DND-41 (cell line): ENCODE measurements at regions not wholly inside any gene's neighbourhood (a gene's known extent, or its start where the extent isn't known, plus 50 kb on each side); places are given as distances from the start of the nearest gene placed in this dataset.

Experiments
- ATAC-seq: fragments of 200-7000 bp; cut with Tn5 transposase; 3 replicates; pipeline ENCODE4 v1.9.1; 2021; ENCODE audit warnings: low read depth; ENCODE audit not compliant: insufficient read depth
- DNase-seq: peaks from one replicate; pipeline ENCODE4 v3.0.0-alpha.2; 2020
- H2AFZ ChIP-seq: 2 replicates; pipeline ENCODE4 v1.6.0; 2012; ENCODE audit warnings: low read depth, low read length
- H3K27ac ChIP-seq: 2 replicates; pipeline ENCODE4 v1.5.1; 2012; ENCODE audit warnings: low read length, inconsistent platforms
- H3K27me3 ChIP-seq: fragments of 200-600 bp; sonication (generic); 2 replicates; pipeline ENCODE4 v1.6.0; 2012; ENCODE audit warnings: low read length, mild to moderate bottlenecking, inconsistent platforms; ENCODE audit not compliant: insufficient read depth, poor library complexity
- H3K36me3 ChIP-seq: 2 replicates; pipeline ENCODE4 v1.5.1; 2012; ENCODE audit warnings: low read length, inconsistent platforms; ENCODE audit not compliant: insufficient read depth
- H3K4me1 ChIP-seq: 2 replicates; pipeline ENCODE4 v1.5.1; 2012; ENCODE audit warnings: mild to moderate bottlenecking, low read length; ENCODE audit not compliant: insufficient read depth
- H3K4me2 ChIP-seq: 2 replicates; pipeline ENCODE4 v1.6.0; 2012; ENCODE audit warnings: mild to moderate bottlenecking, moderate library complexity, low read length, inconsistent platforms; ENCODE audit not compliant: insufficient read depth
- H3K4me3 ChIP-seq, 2 experiments: fragments of 200-600 bp in 1 of 2; shearing (Covaris generic) in 1 of 2; 2 replicates each; pipeline ENCODE4 v1.5.1; 2012 to 2016; ENCODE audit warnings: inconsistent platforms in 2 of 2, low read length in 2 of 2, mild to moderate bottlenecking in 2 of 2, low read depth in 1 of 2, moderate library complexity in 1 of 2
- H3K79me2 ChIP-seq: 2 replicates; pipeline ENCODE4 v1.6.0; 2012; ENCODE audit warnings: low read length, inconsistent platforms; ENCODE audit not compliant: insufficient read depth
- H3K9ac ChIP-seq: 2 replicates; pipeline ENCODE4 v1.6.0; 2012; ENCODE audit warnings: low read depth, mild to moderate bottlenecking, inconsistent platforms, low read length, moderate library complexity
- H3K9me3 ChIP-seq: 2 replicates; pipeline ENCODE4 v1.5.1; 2012; ENCODE audit warnings: low read length, moderate library complexity, mild to moderate bottlenecking, inconsistent platforms; ENCODE audit not compliant: insufficient read depth, severe bottlenecking
- H4K20me1 ChIP-seq: 2 replicates; pipeline ENCODE4 v1.6.0; 2012; ENCODE audit warnings: low read length; ENCODE audit not compliant: insufficient read depth
- CTCF ChIP-seq: IDR thresholded peaks from 2 replicates; pipeline ENCODE4 v1.5.1; 2012; ENCODE audit warnings: borderline replicate concordance, low read length, moderate library complexity, mild to moderate bottlenecking; ENCODE audit not compliant: poor library complexity, severe bottlenecking; ENCODE audit errors: extremely low read depth
- EZH2 ChIP-seq: IDR thresholded peaks from 3 replicates; pipeline ENCODE4 v1.6.1; 2012; ENCODE audit warnings: borderline replicate concordance, low read depth, mild to moderate bottlenecking, moderate library complexity, low read length, inconsistent platforms; ENCODE audit not compliant: severe bottlenecking

DNA sequence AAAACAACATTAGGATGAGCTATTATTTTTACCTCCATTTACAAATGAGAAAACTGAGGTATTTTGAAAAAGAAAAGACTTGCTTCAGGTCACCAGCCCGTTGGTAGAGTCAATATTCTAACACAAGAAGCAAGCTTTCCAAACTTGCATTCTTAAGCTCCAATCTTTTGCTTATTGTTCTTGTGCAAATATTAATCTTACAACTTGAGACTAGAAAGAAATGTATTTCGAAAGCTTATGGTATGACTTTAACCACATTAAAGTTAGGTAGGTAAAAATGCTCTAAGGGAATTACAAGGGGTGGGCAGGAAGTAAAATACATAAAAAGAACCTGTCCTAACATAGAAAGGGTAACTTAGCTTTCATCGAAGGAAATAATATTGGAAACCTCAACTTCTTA is 453.9 kb downstream of the SLITRK5 start:
- no peak for ATAC-seq
- Histone ChIP-seq H2AFZ (no peak overlapping the region), H3K27me3 (no peaks in the 10 kb centered on the region), H3K27ac (no peak overlapping the region), H3K9me3 (peaks cover 2% of the 10 kb centered on the region), H3K4me1 (no peaks in the 10 kb centered on the region), H4K20me1 (no peaks in the 10 kb centered on the region), H3K79me2 (no peaks in the 10 kb centered on the region), H3K9ac (no peak overlapping the region), H3K4me2 (no peak overlapping the region), H3K4me3 (no peak overlapping the region), H3K36me3 (no peaks in the 10 kb centered on the region)
- no peak for DNase-seq
- TF ChIP-seq EZH2 (no peak), CTCF (no peak)

GRCh38 chr13:88136098-88136790 is 465.1 kb downstream of the SLITRK5 start:
- TF ChIP-seq EZH2 (no peak), CTCF (no peak)
- Histone ChIP-seq H3K9ac (no peak overlapping the region), H3K9me3 (peaks cover 2% of the 10 kb centered on the region), H3K27ac (no peak overlapping the region), H3K27me3 (no peaks in the 10 kb centered on the region), H3K79me2 (no peaks in the 10 kb centered on the region), H3K4me2 (no peak overlapping the region), H3K4me3 (no peak overlapping the region), H3K36me3 (no peaks in the 10 kb centered on the region), H4K20me1 (no peaks in the 10 kb centered on the region), H3K4me1 (no peaks in the 10 kb centered on the region), H2AFZ (no peak overlapping the region)
- no peak for ATAC-seq
- DNase-seq: no peak

DNA sequence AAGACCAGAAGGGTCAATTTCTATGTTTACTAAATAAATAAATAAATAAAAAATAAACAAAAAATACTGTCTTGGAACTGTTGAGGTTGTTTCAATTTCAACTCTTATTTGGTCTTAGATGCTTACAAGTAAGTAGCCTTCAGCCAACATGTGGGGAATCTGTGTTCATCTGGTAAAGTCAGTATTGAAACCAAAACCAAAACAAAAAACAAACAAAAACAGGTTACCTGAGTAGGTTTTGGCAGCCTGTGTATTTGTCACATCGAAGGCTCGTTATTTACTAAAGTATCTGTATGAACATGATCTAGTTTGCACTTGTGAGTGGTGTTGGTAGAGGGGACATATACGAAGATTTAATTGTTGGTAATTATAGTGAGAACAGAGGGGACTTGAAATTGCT is 471.5 kb downstream of the SLITRK5 start:
- Histone ChIP-seq H3K4me3 (no peak overlapping the region), H3K4me2 (no peak overlapping the region)
- ATAC-seq: no peak

More for the DNA sequence above, 471.5 kb downstream of the SLITRK5 start:
- Histone ChIP-seq H2AFZ (no peak overlapping the region), H3K79me2 (no peaks in the 10 kb centered on the region), H3K36me3 (no peaks in the 10 kb centered on the region), H3K27me3 (no peaks in the 10 kb centered on the region), H3K27ac (no peak overlapping the region), H3K4me1 (no peaks in the 10 kb centered on the region), H3K9ac (no peak overlapping the region), H3K9me3 (peaks cover 3% of the 10 kb centered on the region), H4K20me1 (no peaks in the 10 kb centered on the region)
- TF ChIP-seq EZH2 (no peak), CTCF (no peak)
- DNase-seq: no peak
